Stimulated activated CD4-positive, alpha-beta T cell treated with anti-CD3 and anti-CD28 coated beads, Interleukin-2, amount 100 ng/mL, for 24 hours (primary cell): ENCODE measurements at regions not wholly inside any gene's neighbourhood (a gene's known extent, or its start where the extent isn't known, plus 50 kb on each side); places are given as distances from the start of the nearest gene placed in this dataset.
"Not testable (repeated sequence)": the region's sequence is repeated elsewhere in the genome, so short reads cannot be mapped to it uniquely, and the experiment has no call there.

ENCODE experiments used
- DNase-seq, 2 donors: peaks; one replicate each; pipeline ENCODE4 v3.0.0-alpha.2; 2020

DNA sequence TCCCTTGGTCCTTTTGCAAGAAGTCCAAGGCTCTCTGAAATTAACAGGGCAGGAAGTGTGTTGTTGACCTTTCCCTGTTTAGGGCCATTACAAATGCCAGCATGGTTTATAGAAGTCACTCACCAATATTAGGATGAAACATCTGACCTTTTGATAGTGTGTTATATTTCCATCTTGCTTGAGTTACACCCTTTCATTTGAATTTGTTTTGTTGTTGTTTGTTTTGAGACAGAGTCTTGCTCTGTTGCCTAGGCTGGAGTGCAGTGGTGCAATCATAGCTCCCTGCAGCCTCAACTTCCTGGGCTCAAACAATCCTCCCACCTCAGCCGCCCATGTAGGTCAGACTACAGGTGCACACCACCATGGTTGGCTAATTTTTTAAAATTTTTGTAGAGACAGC, 241.1 kb upstream of the USP9Y start:
- no peak for DNase-seq

DNA sequence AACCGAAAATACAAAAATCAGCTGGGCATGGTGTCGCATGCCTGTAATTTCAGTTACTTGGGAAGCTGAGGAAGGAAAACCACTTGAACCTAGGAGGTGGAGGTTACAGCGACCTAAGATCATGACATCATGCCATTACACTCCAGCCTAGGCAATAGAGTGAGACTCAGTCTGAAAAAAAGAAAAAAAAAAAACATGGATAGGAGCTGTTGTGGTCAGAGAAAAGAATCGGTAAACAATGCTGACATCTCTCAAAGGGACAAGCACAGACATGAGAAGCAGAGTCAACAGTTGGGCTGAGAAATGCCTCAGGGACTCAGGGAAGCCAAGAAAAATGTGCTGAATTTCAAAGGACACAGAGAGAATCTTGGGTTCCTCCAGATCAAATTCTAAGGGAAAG, 236.9 kb upstream of the USP9Y start:
- no peak for DNase-seq

DNA sequence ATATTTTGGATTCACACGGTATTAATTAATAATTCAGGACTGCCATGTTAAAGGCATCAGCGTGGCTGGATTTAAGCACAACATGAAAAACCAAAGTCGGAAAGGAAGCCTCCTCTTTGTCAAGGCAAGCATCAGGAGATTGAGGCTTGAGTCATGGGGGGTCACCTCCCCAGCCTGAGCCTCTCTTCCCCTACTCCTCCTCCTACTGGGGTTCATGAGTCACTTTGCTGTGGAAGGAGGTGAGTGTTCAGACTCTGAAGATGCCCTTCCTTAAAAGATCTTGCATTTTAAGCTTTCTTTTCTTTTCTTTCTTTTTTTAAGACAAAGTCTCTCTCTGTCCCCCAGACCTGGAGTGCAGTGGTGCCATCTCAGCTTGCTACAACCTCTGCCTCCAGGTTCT, 235.3 kb upstream of the USP9Y start:
- DNase-seq, result no peak

DNA sequence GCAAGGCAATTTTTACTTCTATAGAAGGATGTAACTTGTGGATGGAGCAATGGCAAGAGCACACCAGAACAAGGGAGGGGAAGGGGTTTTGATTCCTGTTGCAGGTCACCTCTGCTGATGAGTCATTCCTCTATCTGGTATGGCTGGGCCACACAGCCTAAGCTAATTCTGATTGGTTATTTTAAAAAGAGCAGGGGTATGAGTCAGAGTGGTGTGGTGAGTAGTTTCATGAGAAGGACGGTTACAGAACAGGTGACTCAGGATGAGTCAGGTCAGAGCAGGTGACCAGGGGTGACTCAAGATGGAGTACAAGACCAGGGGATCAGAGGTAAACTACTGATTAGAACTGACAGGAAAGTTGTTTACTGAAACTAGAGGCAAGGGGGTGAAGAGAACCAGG, 231.9 kb upstream of the USP9Y start:
- DNase-seq, result no peak

DNA sequence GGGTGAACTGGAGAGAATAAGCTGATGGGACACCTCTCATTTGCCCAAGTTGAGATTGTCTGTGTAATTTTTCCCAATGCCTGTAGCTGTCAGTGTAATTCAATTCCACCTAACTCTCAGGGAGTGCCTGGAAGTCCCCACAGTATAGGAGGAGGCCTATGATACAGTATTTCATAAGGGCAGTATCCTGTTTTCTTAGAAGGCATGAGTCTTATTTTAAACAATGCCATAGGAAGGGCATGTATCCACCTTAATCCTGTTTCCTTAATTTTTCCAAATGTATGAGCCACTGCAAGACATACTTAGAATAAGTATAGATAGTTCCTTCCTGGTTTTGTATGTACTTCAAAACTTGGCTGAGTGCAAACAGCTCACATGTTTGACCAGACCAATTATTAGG, 226.6 kb upstream of the USP9Y start:
- no peak for DNase-seq

DNA sequence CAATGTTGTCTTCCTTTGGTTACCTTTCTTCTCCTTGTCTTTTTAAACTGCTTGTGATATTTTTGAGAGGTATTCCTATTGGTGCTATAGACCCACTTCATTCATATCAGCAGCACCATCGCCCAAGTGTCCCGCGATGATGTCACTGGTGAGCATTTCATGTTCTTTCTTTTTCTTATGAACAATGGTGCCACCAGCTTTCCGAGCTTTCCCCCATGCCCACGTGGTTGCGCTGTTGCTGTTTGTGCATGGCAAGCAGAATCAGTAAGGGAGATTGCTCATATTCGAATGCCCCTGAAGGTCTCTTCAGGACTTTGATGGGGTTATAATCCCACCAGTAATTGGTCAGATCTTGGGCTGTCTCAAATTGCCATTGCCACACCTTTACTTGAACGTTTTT, 221.6 kb upstream of the USP9Y start:
- DNase-seq, result peak; percentile 37 to 47

DNA sequence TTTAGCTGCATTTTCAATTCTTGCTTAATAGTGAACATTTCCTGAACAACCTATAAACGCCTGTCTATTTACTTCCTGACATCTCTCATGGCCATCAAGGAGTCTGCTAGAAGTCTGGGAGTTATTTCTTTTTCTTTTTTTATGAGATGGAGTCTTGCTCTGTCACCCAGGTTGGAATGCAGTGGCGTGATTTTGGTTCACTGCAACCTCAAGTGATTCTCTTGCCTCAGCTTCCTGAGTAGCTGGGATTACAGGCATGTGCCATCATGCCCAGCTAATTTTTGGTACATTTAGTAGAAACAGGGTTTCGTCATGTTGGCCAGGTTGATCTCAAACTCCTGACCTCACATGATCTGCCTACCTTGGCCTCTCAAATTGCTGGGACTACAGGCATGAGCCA, 217.6 kb upstream of the USP9Y start:
- no peak for DNase-seq

DNA sequence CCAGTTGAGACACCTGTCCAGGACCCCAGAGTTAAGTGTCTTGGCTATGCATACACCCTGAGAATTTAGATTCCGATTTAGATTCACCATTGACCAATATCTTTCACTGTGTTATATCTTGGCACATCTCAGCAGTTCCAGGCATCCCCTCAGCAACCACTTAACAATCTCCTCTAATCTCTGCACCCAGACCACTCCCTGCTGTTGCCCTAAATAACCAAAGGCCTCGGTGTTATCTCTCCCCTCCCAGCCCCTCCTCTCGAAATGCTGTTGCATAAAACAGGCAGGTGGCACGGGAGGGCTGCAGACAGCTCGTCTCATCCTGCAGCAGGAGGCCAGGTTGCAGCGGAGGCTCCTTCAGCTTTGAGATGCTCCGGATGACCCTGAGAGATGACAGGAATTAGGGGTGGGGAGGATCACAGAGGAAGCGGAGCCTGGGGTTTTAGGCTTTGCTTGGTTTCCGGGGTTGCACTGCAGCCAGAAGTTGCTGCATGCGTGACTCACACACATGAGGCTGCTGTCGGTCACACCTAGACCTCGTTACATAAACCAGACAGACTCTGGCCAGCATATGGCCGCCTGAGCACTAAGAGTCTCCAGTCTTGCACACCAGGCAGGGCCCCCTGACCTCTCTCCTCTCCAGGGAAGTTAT, 210.3 kb upstream of the USP9Y start:
- DNase-seq, result no peak

DNA sequence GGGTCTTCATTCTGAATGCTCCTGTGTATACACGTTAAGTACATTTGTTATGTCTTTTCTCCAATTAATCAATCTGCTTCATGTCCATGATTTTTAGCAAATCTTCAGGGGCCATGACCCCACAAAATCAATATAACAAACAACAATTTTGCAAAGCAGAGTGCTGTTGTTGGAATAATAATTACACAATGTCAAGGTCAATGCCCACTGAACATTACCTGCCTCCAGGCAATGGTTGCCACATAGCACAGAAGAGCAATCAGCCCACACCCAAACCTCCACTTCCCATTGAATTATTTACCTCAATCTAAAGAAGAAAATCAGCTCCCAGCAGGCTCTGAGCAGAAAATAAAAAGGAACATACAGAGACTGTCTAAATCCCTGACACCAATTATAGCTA, 208.8 kb upstream of the USP9Y start:
- DNase-seq, result no peak

DNA sequence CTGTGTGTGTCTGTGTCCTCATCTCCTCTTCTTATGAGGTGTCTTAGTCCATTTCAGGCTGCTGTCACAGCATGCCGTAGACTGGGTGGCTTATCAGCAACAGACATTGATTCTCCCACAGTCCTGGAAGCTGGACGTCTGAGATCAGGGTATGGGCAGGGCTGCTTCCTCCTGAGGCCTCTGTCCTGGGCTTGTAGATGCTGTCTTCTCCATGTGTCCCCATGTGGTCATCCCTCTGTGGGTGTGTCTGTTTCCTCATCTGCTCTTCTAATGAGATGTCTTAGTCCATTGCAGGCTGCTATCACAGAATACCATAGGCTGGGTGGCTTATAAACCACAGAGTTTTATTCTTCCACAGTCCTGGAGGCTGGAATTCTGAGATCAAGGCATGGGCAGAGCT, 205.0 kb upstream of the USP9Y start:
- DNase-seq, result no peak

DNA sequence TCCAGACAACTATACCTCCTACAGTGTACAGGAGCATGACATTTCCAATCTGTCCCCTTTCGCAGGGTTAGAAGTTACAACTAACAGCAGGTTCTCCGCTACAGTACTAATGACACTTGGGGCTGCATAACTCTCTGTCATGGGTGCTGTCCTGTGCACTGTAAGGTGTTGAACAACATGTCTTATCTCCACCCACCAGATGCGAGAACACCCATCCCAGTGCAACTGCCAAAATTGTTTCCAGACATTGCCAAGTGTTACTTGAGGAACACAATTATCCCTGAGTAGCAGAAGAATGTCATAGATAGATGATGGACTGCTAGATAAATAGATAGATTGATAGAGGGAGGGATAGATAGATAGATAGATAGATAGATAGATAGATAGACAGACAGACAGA, 200.9 kb upstream of the USP9Y start:
- DNase-seq, result no peak

DNA sequence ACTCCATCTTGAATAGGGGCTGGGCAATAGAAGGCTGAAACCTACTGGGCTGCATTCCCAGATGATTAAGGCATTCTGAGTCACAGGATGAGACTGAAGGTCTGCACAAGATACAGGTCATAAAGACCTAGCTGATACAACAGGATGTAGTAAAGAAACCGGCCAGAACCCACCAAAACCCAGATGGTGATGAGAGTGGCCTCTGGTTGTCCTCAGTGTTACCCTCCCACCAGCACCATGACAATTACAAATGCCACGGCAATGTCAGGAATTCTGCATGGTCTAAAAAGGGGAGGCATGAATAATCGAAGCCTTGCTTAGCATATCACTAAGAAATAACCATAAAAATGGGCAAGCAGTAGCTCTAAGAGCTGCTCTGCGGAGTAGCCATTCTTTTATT, 197.0 kb upstream of the USP9Y start:
- not testable (repeated sequence) for DNase-seq

DNA sequence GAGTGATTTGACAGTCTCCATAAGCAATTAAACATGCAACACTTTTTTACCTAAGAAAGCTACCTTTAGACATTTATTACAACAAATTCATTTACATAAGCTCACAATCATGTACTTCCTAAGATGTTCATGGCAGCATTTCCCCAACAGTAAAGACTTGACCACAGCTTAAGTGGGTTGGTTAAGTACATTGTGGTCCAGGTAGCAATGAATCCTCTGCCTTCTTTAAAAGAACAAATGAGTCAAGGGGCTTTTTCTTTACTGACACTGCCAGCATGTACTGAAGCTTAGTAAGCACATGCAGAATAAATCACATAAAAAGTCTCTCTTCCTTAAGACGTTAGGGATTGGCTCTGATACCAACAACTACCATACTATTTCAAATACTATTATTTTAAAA, 183.7 kb upstream of the USP9Y start:
- DNase-seq, result no peak

DNA sequence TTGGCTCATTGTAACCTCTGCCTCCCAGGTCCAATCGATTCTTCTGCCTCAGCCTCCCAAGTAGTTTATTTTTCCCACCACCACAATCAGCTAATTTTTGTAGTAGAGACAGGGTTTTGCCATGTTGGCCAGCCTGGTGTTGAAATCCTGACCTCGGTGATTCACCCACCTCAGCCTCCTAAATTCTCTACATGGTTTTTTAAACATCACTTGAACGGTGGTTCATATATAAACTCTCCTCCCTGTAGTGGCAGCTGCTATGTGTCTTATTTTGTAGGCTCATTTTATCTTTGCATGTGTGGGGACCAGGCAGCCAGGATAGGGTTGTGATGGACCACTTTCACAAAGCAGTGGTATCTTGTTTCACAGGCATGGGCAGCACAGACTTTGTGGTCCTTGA, 175.8 kb upstream of the USP9Y start:
- no peak for DNase-seq

DNA sequence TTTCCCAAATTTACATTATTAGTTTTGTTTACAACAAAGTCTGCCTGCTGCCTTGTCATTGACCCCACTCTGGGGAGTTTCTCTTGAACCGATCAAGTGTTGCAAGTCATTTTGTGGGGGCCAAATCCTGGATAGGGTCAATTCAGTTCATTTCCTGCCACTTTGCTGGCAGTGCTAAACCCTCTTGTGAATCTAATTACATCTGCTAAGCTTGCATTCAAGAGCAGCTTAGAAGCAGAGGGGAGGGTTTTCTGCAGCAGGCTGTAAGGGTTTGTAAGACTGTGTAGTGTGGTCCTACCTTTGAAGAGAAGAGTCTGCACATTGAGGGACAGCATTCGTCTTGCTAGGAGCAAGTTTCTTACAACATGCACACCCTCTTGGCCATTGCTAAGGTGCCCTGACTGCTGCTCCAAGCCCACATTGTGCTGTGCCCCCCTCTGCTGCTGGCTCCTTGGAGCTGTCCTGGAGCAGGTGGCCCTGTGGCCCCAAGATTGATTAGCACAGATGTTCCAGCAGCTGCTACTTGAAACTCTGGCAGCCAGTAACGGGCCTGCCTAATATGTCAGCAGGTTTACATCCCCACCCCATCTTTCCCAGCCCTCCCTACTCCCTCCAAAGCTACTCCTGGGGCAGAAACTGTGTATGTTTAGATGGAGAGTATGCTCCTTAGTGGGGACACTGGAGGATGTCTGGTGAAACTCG, 174.5 kb upstream of the USP9Y start:
- no peak for DNase-seq

DNA sequence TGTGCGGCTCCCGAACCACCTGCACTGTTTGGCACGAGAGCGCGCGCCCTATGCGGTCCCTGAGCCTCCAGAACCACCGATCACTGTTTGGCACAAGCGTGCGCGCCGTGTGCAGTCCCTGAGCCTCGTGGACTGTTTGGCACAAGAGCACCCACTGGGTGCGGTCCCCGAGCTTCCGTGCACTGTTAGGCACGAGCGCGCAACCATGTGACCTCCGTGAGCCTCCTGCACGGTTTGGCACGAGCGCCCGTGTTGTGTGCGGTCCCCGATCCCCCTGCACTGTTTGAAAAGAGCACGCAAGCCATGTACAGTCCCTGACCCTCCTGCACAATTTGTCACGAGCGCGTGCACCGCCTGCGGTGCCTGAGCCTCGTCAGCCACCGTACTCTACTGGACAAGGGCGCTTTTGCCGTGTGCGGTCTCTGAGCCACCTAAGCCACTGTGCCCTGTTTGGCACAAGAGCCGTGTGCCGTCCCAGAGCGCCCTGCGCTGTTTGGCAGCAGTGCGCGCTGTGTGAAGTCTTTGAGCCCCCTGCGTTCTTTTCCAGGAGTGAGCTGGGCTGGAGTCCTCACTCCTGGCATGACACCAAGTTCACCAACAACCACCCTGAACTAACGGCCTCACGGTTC, 163.7 kb upstream of the USP9Y start:
- DNase-seq, result peak in 1 of 2 donors; percentile 4

DNA sequence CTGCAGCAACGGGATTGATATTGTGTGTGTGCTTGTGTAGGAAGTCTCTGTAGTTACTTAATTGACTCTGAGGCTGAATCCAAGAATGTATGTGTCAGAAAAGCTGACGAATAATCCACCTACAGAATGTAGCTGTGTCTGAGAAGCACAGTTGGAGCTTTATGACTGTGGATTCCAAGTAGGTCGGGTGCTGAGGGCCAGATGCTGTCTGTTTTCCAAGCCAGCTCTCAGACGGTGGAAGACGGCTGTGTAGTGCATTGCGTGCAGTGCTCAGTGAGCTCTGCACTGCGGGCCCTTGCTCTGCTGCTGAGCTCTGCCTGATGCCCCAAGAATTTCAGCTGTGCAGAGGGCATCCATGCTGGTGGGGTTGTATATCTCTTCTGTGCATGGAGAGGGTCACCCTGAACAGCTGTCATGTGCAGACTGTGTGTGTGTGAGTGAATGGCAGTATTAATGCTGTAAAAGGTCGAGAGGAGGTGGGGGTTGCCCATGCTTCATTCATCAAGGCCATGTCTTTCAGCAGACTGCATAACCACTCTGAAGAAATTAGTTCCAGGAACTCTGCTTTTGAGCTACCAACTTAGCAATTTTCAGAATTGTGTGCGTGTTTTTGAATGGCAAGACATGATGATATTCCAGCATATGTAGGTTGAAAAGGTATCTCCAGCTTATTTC, 154.1 kb upstream of the USP9Y start:
- DNase-seq, result no peak

DNA sequence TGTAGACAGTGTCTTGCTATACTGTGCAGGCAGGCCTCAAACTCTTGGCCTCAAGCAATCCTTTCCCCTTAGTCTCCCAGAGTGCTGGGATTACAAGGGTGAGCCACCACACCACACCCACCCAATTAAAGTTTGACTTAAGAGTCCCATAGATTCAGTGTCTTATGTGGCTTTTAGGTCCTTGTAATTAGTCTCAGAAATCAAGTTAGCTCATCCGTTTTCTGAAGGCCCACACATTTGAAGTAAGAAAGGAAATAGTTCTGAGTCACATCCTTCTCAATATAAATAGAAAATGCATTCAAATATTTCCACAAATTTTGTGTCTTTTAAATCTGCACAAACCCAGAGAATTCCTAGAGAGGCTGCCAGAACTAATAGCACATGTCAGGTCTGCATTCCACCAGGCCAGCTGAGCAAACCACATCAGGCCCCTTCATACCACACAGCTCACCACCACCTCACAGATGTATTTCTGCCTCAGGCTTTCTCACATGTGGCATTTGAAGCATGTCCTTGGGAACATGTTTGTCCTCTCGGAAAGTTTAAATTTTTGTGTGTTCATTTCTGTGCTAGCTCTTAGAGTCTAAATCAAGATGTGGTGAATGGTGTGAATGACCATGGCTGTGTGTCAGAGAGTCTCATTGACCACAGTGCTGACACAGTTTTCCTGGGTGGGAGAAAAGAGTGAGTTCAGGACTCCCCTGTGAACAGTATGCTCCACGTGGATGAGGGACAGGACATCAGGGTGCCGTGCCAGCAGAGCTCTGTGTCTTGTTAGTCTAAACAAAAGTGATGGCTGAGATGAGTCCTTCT, 148.4 kb upstream of the USP9Y start:
- DNase-seq, result no peak

DNA sequence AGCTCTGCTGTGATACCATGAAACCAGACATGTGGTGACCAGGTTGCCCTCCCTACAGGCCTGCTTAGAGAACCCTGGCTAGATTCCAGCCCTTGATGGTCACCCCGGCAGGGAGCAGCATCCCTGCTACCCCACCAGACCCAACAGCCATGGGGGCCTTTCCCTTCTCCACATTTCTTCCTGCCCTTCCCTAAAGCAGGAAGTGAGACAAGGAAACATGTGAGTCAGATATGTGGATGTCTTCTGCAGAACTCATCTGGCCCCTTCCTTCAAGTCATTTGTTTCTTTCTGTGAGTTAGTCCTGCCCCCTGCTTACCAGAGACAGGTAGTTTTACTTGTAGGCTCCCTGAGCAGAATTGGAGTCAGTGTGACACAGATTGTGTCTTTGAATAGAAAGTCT, 147.1 kb upstream of the USP9Y start:
- DNase-seq, result no peak

DNA sequence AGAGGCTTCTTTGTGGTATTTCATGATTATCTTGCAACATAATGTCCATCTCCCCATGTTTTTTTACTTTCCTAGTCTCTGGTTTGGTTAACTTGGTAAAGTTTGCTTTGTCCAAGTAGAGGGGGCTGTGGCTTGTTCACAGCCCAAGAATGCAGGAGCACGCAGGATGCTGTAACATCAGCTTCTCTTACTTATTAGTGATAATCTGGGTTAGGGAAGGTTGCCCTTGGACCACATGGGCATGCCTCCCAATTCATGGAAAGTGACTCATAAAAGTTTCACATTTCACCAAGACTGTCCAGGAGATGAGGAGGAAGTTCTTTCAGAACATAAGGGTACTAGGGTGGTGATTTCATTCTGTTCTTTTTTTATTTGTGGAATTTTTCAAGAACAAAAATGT, 146.0 kb upstream of the USP9Y start:
- DNase-seq, result no peak

DNA sequence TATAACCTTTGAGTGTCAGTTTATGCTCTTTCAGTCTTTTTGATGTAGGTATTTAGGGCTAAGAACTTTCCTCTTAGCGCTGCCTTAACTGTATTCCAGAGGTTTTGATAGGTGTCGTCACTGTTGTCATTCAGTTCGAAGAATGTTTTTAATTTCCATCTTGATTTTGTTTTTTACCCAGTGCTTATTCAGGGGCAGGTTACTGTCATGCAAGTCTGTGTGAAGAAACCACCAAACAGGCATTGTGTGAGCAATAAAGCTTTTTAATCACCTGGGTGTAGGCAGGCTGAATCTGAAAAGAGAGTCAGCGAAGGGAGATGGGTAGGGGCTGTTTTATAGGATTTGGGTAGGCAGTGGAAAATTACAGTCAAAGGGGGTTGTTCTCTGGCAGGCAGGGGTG, 142.0 kb upstream of the USP9Y start:
- no peak for DNase-seq

DNA sequence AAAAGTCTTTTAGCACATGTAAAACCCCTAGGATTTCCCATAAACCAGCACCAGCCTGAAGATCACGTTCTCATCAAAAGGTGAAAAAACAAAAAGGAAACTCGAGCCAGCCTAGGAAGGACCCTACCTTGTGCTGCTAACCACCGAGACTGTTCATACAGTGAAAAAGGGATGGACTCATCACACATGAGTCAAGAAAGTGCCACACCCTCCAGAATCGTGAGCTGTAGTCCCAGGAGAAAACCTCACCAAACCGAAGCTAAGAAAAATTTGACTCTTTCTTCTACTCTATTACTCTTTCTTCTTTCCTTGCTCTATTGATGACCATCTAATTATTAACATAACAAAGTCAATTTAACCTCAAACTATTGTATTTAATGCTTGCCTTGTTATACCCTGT, 124.8 kb upstream of the USP9Y start:
- no peak for DNase-seq

DNA sequence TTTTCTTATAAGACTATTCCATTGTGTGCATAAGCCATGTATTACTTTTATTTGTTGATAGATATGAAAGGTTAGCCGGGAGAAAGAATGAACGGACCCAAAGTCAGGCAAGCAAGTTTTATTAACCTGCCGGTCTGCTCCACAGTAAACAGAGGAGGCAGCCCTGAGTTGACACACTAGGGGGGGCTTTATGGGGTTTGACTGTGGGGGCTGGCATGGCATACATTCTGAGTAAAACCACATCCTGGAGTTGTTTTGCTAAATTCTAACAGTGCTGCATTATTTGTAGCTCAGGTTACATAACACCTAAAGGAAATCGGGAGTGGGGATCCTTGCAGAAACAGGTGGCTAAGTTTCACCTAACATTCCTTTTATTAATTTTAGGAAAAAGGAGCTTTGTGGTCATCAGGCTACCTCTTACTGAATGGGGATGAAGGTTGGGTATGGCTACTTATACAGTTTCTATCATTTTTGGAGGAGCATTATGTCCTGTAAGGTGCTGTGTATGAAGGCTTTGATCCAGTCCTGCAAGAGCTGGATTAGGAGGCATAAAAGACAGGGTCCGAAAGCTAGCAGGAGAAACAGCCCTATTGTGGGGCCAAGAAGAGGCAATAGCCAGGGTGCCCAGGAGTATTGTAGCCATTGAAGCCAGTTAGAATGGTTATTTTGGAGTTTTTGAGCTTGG, 107.4 kb upstream of the USP9Y start:
- DNase-seq, result no peak
